Neural cell (in vitro differentiated cells): ENCODE measurements at regions not wholly inside any gene's neighbourhood (a gene's known extent, or its start where the extent isn't known, plus 50 kb on each side); places are given as distances from the start of the nearest gene placed in this dataset.

Experiments
- H2AFZ ChIP-seq: fragments of 200-600, 300-800 bp; sonication (generic), shearing (Covaris generic); 2 replicates; pipeline ENCODE4 v1.6.0; 2014; ENCODE audit warnings: low read depth, mild to moderate bottlenecking, antibody characterized with exemption, low read length, moderate library complexity
- H3F3A ChIP-seq: fragments of 200-600 bp; shearing (Covaris generic); 2 replicates; pipeline ENCODE4 v1.6.1; 2016; ENCODE audit warnings: mild to moderate bottlenecking, moderate library complexity, mixed read lengths, antibody characterized with exemption, low read length; ENCODE audit not compliant: insufficient read depth, poor library complexity, severe bottlenecking
- H3K27ac ChIP-seq: fragments of 200-600, 300-800 bp; sonication (generic), shearing (Covaris generic); 2 replicates; pipeline ENCODE4 v1.5.1; 2014; ENCODE audit warnings: mild to moderate bottlenecking, low read length, moderate library complexity
- H3K27me3 ChIP-seq: fragments of 300-800, 200-600 bp; sonication (generic), shearing (Covaris generic); 2 replicates; pipeline ENCODE4 v1.6.0; 2014; ENCODE audit warnings: mild to moderate bottlenecking, low read depth, low read length, moderate library complexity; ENCODE audit not compliant: insufficient read depth
- H3K36me3 ChIP-seq: fragments of 300-800, 200-600 bp; sonication (generic), shearing (Covaris generic); 2 replicates; pipeline ENCODE4 v1.5.1; 2014; ENCODE audit warnings: mild to moderate bottlenecking, antibody characterized with exemption, low read length, moderate library complexity; ENCODE audit not compliant: insufficient read depth
- H3K4me2 ChIP-seq: fragments of 300-800, 200-600 bp; sonication (generic), shearing (Covaris generic); 2 replicates; pipeline ENCODE4 v1.6.0; 2014; ENCODE audit warnings: mild to moderate bottlenecking, low read length
- H3K4me3 ChIP-seq: fragments of 300-800, 200-600 bp; sonication (generic), shearing (Covaris generic); 2 replicates; pipeline ENCODE4 v1.5.1; 2014; ENCODE audit warnings: mild to moderate bottlenecking, low read length, moderate library complexity
- H3K79me2 ChIP-seq: fragments of 200-600 bp; shearing (Covaris generic); replicated peaks from 2 replicates; pipeline ENCODE4 v1.6.0; 2014; ENCODE audit warnings: mild to moderate bottlenecking, low read length, moderate library complexity; ENCODE audit not compliant: insufficient read depth
- H3K9ac ChIP-seq: fragments of 300-800, 200-600 bp; sonication (generic), shearing (Covaris generic); 2 replicates; pipeline ENCODE4 v1.6.1; 2016; ENCODE audit warnings: mild to moderate bottlenecking, low read length, mixed read lengths
- H3K9me2 ChIP-seq: fragments of 200-600 bp; shearing (Covaris generic); 2 replicates; pipeline ENCODE4 v1.6.1; 2016; ENCODE audit warnings: mild to moderate bottlenecking, low read length, mixed read lengths; ENCODE audit not compliant: insufficient read depth
- H3K9me3 ChIP-seq: fragments of 200-600, 300-800 bp; sonication (generic), shearing (Covaris generic); 2 replicates; pipeline ENCODE4 v1.6.1; 2016; ENCODE audit warnings: mild to moderate bottlenecking, mixed run types, low read length, moderate library complexity, mixed read lengths
- H4K20me1 ChIP-seq: fragments of 200-600 bp; shearing (Covaris generic); 2 replicates; pipeline ENCODE4 v1.6.1; 2016; ENCODE audit warnings: mild to moderate bottlenecking, mixed run types; ENCODE audit not compliant: insufficient read depth
- CTCF ChIP-seq: fragments of 450-650 bp; IDR thresholded peaks from 2 replicates; pipeline ENCODE4 v1.5.1; 2014; ENCODE audit warnings: antibody characterized with exemption, mild to moderate bottlenecking, moderate library complexity; ENCODE audit not compliant: poor library complexity, severe bottlenecking
- EZH2 ChIP-seq: fragments of 200-600, 300-800 bp; shearing (Covaris generic), sonication (generic); IDR thresholded peaks from 2 replicates; pipeline ENCODE4 v1.6.1; 2014; ENCODE audit warnings: antibody characterized with exemption, low read length, borderline replicate concordance, mild to moderate bottlenecking; ENCODE audit not compliant: insufficient read depth, poor library complexity, severe bottlenecking
- MXI1 ChIP-seq: fragments of 450-650 bp; conservative IDR thresholded peaks from 2 replicates; pipeline ENCODE4 v1.6.1; 2014; ENCODE audit warnings: antibody characterized with exemption, mild to moderate bottlenecking; ENCODE audit not compliant: poor library complexity, severe bottlenecking
- POLR2AphosphoS5 ChIP-seq: IDR thresholded peaks from 2 replicates; pipeline ENCODE4 v1.6.1; 2012
- REST ChIP-seq: IDR thresholded peaks from 2 replicates; pipeline ENCODE4 v1.6.1; 2012; ENCODE audit warnings: borderline replicate concordance
- TAF1 ChIP-seq: IDR thresholded peaks from 2 replicates; pipeline ENCODE4 v1.6.1; 2012; ENCODE audit warnings: low read depth

- H3K4me2 ChIP-seq = no peak overlapping the region
- no peaks in the 10 kb centered on the region for H4K20me1 ChIP-seq
- no peak for TF ChIP-seq TAF1
- TF ChIP-seq EZH2 = no peak
- no peak for TF ChIP-seq REST
- TF ChIP-seq CTCF = no peak
- no peak overlapping the region for H3K4me3 ChIP-seq
- H3F3A ChIP-seq = no peaks in the 10 kb centered on the region
- no peak overlapping the region for H2AFZ ChIP-seq
- H3K9me2 ChIP-seq = no peaks in the 10 kb centered on the region
- no peaks in the 10 kb centered on the region for H3K36me3 ChIP-seq
- no peak overlapping the region for H3K27ac ChIP-seq
- H3K27me3 ChIP-seq = no peaks in the 10 kb centered on the region
- no peaks in the 10 kb centered on the region for H3K79me2 ChIP-seq
- no peak overlapping the region for H3K9ac ChIP-seq
- H3K9me3 ChIP-seq = no peaks in the 10 kb centered on the region
Observed at GRCh38 chr14:100643426-100643825, 56.2 kb upstream of the BEGAIN start.

GRCh38 chr14:100644383-100644782 is 57.2 kb upstream of the BEGAIN start:
- Histone ChIP-seq H3K4me2 (no peak overlapping the region), H3K4me3 (no peak overlapping the region), H3K79me2 (no peaks in the 10 kb centered on the region)

More at GRCh38 chr14:100644383-100644782, 57.2 kb upstream of the BEGAIN start:
- Histone ChIP-seq H2AFZ (no peak overlapping the region), H3F3A (no peaks in the 10 kb centered on the region), H3K9me3 (no peaks in the 10 kb centered on the region), H4K20me1 (no peaks in the 10 kb centered on the region), H3K27ac (no peak overlapping the region), H3K9me2 (no peaks in the 10 kb centered on the region), H3K9ac (no peak overlapping the region), H3K27me3 (no peaks in the 10 kb centered on the region), H3K36me3 (no peaks in the 10 kb centered on the region)
- TF ChIP-seq MXI1 = no peak
- no peak for TF ChIP-seq REST
- no peak for TF ChIP-seq EZH2
- no peak for TF ChIP-seq TAF1
- no peak for TF ChIP-seq POLR2AphosphoS5
